ENCODE measurements at regions not wholly inside any gene's neighbourhood (a gene's known extent, or its start where the extent isn't known, plus 50 kb on each side); places are given as distances from the start of the nearest gene placed in this dataset.

DNA sequence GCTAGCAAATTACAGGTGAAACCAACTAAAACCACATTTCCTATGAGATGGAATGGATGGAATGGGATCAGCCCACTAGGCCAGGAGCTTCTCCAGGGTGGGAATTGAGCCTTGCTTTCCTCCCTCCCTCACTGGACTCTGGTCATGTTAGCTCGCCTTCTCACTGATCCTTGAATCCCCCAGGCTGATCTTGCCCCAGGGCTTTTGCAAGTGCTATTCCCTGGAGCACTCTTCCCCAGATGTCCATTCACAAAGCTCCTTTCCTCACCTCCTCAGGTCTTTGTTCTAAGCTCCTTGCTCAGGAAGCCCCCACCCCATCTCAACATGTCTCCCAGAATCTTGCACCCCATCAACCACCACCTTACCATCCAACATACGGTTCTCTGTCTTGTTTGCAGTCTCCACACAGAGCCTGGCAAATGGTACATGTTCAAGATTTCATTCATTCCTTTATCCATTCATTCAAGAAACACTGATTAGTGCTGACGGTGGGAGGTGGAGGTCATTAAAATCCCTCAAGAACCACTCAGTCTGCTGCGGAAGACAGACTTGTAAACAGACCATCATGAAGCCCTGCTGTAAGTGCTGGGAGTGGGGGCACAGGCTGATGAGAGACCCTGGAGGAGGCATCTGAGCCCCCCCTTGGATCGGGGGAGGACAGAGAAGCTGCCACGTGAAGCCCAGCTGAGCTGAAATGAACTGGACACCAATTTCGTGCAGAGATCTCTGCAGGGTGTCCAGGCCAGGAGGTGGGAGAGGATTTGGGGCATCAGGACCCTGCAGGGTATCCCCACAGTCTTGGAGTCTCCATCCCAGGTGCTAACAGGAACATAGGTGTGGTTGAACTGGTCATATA lies 141.7 kb downstream of the BARX1 start:
- TF ChIP-seq FOXA1 (IDR thresholded peaks at IDR 0.05) = no peak
- no peak for TF ChIP-seq ZNF384 (IDR thresholded peaks at IDR 0.05)
- no peak for TF ChIP-seq CTBP1 (IDR thresholded peaks at IDR 0.05; ENCODE audit: borderline replicate concordance)
- TF ChIP-seq, protein P1, sequence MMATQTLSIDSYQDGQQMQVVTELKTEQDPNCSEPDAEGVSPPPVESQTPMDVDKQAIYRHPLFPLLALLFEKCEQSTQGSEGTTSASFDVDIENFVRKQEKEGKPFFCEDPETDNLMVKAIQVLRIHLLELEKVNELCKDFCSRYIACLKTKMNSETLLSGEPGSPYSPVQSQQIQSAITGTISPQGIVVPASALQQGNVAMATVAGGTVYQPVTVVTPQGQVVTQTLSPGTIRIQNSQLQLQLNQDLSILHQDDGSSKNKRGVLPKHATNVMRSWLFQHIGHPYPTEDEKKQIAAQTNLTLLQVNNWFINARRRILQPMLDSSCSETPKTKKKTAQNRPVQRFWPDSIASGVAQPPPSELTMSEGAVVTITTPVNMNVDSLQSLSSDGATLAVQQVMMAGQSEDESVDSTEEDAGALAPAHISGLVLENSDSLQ (IDR thresholded peaks at IDR 0.05) = no peak
- no peak for TF ChIP-seq FOXM1 (IDR thresholded peaks at IDR 0.05; ENCODE audit: borderline replicate concordance)
- TF ChIP-seq SP1 (IDR thresholded peaks at IDR 0.05) = no peak
- TF ChIP-seq SUZ12 (IDR thresholded peaks at IDR 0.05) = no peak
- TF ChIP-seq ELF4 (IDR thresholded peaks at IDR 0.05) = no peak
- TF ChIP-seq BHLHE40 (IDR thresholded peaks at IDR 0.05; ENCODE audit: borderline replicate concordance) = no peak

All from HEK293T (cell line).